HepG2 (cell line): ENCODE measurements at regions not wholly inside any gene's neighbourhood (a gene's known extent, or its start where the extent isn't known, plus 50 kb on each side); places are given as distances from the start of the nearest gene placed in this dataset.

ENCODE experiments used
- CHD4 ChIP-seq: fragments of 200-600 bp; sonication (generic); IDR thresholded peaks from 2 replicates; pipeline ENCODE4 v1.7.0; 2017; ENCODE audit warnings: mild to moderate bottlenecking, low read length, borderline replicate concordance
- CREB1 ChIP-seq, 2 experiments: fragments of 450-650 bp in 1 of 2; IDR thresholded peaks; 2 replicates each; pipeline ENCODE4 v1.6.1; 2016 to 2017; ENCODE audit warnings: control low read depth in 1 of 2, mild to moderate bottlenecking in 1 of 2, missing compliant biosample characterization in 1 of 2, missing genetic modification characterization in 1 of 2
- CTCF ChIP-seq: sonication (generic); formaldehyde crosslinking; IDR thresholded peaks from 2 replicates; pipeline ENCODE4 v1.5.0; 2020; ENCODE audit warnings: mild to moderate bottlenecking, missing genetic modification reagents, moderate library complexity
- EED ChIP-seq: sonication (generic); formaldehyde crosslinking; IDR thresholded peaks from 2 replicates; pipeline ENCODE4 v1.5.0; 2020; ENCODE audit warnings: mild to moderate bottlenecking, missing genetic modification reagents
- ELF1 ChIP-seq: sonication (generic); formaldehyde crosslinking; IDR thresholded peaks from 2 replicates; pipeline ENCODE4 v1.4.0; 2020; ENCODE audit warnings: missing genetic modification reagents
- GRHL1 ChIP-seq: sonication (generic); formaldehyde crosslinking; conservative IDR thresholded peaks from 2 replicates; pipeline ENCODE4 v1.8.0; 2022; ENCODE audit warnings: missing genetic modification reagents
- KMT2B ChIP-seq: IDR thresholded peaks from 2 replicates; pipeline ENCODE4 v1.6.1; 2016; ENCODE audit warnings: missing genetic modification reagents, missing compliant biosample characterization
- NR1H2 ChIP-seq: sonication (generic); formaldehyde crosslinking; IDR thresholded peaks from 2 replicates; pipeline ENCODE4 v1.8.1; 2022; ENCODE audit warnings: low read depth, missing genetic modification reagents, borderline replicate concordance
- POLR2A ChIP-seq, 2 experiments: IDR thresholded peaks; 2 replicates each; pipeline ENCODE4 v1.6.1; 2011; ENCODE audit warnings: low read depth in 2 of 2, low read length in 2 of 2, mild to moderate bottlenecking in 1 of 2, moderate library complexity in 1 of 2; ENCODE audit not compliant: insufficient read depth in 1 of 2
- RORA ChIP-seq: sonication (generic); formaldehyde crosslinking; IDR thresholded peaks from 2 replicates; pipeline ENCODE4 v1.5.0; 2020; ENCODE audit warnings: mild to moderate bottlenecking, missing genetic modification reagents, moderate library complexity
- UBTF ChIP-seq: sonication (generic); formaldehyde crosslinking; IDR thresholded peaks from 2 replicates; pipeline ENCODE4 v1.4.0; 2020; ENCODE audit warnings: mild to moderate bottlenecking, missing genetic modification reagents
- ZNF274 ChIP-seq: sonication (generic); formaldehyde crosslinking; IDR thresholded peaks from 2 replicates; pipeline ENCODE4 v1.5.1; 2020; ENCODE audit warnings: mild to moderate bottlenecking, missing genetic modification reagents
- ZNF331 ChIP-seq: sonication (generic); formaldehyde crosslinking; IDR thresholded peaks from 2 replicates; pipeline ENCODE4 v1.4.0; 2020; ENCODE audit warnings: missing genetic modification reagents
- ZNF343 ChIP-seq: sonication (generic); formaldehyde crosslinking; IDR thresholded peaks from 2 replicates; pipeline ENCODE4 v1.4.0; 2020; ENCODE audit warnings: mild to moderate bottlenecking, missing genetic modification reagents

- TF ChIP-seq ZNF274 (CRISPR knock-in tag) (no peak), ELF1 (CRISPR knock-in tag) (no peak), EED (CRISPR knock-in tag) (no peak), KMT2B (no peak), RORA (CRISPR knock-in tag) (no peak), CTCF (no peak), POLR2A (IDR thresholded peaks at IDR 0.05; ENCODE audit: insufficient read depth in 1 of 2, low read depth in 2 of 2, low read length in 2 of 2) (no peak), ZNF343 (CRISPR knock-in tag) (no peak), ZNF331 (CRISPR knock-in tag) (no peak), GRHL1 (CRISPR knock-in tag) (no peak), CREB1 (IDR thresholded peaks at IDR 0.05) (no peak), CREB1 (CRISPR knock-in tag; IDR thresholded peaks at IDR 0.05) (no peak), CHD4 (no peak), NR1H2 (CRISPR knock-in tag) (no peak), UBTF (no peak)
Observed at GRCh38 chr1:170385750-170386149, 146.2 kb upstream of the GORAB start.
